HG03175 (cell line): ENCODE measurements at regions not wholly inside any gene's neighbourhood (a gene's known extent, or its start where the extent isn't known, plus 50 kb on each side); places are given as distances from the start of the nearest gene placed in this dataset.
"Not testable (repeated sequence)": the region's sequence is repeated elsewhere in the genome, so short reads cannot be mapped to it uniquely, and the experiment has no call there.

Source experiments
- ATAC-seq: cut with Tn5 transposase; IDR thresholded peaks from one replicate; pipeline ENCODE4 v1.9.1; 2021; ENCODE audit warnings: mild to moderate bottlenecking, moderate library complexity; ENCODE audit not compliant: unreplicated experiment

DNA sequence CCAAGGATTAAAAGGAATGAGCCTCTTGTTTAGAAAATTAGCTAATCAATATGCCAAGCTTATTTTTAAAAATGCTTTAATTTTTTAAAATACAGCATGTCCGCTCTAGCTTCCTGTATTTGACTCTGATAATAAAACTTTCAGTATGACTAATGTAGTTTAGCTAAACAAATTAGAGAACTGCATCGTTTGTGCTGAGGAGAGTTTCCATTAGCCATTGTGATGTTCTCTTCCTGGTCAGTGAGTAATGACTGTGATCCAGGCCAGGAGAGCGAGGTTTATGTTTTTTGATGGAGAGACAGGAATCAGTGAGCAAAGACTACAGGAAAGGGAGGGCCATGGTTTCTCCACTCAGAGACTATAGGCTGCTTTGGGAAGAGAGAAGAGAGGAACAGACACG, 237.2 kb upstream of the ETAA1 start:
- ATAC-seq = no peak

DNA sequence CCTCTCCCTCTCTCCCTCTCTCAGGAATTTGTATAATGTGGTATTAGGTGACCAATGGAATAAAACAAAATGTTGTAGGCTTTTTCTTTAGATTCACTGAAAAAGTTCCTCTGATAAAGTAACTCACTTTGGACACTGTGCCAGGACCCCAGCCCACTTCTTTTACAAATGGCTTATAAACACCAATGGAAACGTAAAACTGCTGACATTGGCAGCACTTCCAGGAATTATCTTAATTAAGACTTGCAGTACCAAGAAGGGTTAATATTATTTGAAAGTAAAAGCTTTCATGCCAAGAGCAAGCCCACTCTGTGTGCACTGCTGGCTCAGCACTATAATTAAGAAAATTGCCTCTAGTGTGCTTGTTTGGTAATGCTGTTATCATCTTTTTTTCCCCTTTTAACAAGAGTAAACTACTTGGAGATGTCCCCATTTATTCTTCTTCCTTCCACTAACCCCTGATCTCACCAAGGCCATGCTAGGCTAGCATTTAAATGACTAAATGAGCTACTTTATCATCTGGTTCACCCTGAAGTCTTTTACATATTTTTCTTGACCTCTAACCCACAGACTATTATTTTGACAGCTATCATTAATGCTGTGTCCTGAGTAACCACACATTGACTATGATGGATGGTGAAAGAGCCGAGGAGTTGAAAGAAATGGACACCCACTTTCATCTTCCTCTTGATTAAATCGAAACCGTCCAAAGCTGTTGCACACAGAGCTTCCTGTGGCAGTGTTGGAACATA, 232.2 kb upstream of the ETAA1 start:
- ATAC-seq = no peak

DNA sequence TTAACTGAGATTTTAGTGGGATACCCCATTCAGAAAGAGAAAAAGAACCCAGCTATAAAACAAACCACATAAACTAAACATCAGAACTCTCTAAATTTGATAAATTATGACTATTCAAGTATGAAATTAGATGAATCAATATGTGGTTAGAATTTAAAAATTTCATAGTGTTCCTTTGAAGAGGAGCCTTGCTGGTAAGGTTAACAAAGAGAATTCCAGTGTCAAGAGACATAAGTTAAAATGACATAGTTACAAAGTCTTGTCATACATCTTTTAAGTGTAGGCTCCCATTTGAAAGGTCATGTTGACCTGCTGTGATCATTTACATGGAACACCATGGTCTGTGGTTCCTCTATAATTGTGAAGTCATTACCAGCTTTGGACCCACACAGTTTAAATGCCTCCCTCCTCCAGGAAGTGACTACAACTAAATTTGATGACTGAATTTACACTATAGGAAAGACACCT, 231.6 kb upstream of the ETAA1 start:
- ATAC-seq = no peak

DNA sequence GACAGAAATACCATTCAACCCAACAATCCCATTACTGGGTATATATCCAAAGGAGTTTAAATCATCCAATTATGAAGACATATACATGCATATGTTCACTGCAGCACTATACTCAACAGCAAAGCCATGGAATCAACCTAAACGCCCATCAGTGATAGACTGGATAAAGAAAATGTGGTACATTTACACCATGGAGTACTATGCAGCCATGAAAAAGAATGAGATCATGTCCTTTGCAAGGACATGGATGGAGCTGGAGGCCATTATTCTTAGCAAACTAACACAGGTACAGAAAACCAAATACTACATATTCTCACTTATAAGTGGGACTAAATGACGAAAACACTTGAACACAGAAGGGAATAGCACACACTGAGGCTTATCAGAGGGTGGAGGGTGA, 230.6 kb upstream of the ETAA1 start:
- not testable (repeated sequence) for ATAC-seq

DNA sequence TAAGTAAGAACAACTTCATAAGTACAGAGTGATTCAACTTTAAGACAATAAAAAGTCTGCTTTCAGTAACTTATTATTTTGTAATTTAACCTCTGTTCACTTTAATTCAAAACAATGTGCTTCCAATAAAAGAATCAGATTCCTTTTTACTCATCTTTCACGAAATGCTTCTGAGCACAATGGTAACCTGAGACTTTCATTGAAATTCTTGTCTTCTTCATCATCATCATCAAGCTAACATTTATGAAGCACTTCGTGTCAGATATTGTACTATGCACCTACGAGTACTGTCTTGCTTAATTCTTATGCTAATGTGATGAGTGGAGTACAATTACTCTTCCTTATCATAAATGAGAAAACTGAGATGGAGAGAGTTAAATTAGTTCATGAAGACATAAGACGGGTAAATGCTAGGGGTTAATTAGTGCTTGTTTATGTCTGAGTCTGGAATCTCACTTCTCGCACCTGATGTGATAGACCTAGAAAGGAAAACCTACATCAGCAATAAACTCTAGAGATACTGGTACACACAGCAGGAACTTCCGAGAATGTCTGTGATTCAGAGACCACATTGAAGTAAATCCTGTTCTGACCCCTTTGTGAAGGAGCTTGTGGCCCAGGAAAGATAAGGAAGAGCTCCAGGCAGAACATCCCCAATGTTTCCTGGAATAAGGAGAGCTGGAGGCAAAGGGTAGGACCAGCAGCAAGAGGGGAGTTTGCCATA, 227.6 kb upstream of the ETAA1 start:
- ATAC-seq = no peak

DNA sequence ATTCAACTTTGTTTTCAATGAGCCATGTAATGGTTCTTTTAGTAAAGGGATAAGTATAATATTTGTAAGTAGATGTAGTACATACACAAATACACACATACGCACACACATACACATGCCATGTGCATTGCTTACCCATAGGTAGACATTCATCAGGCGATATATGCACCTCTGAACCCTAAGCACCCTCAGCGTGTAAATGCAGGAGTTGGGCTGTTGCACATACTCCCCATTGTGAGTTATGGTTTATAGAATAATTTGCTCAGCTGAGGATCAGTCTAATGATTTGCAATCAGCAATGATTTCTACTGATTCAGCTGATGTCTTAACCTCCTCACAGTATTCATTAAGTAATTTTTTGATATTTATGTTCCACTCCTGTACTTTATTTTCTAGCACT, 217.6 kb upstream of the ETAA1 start:
- ATAC-seq = no peak

DNA sequence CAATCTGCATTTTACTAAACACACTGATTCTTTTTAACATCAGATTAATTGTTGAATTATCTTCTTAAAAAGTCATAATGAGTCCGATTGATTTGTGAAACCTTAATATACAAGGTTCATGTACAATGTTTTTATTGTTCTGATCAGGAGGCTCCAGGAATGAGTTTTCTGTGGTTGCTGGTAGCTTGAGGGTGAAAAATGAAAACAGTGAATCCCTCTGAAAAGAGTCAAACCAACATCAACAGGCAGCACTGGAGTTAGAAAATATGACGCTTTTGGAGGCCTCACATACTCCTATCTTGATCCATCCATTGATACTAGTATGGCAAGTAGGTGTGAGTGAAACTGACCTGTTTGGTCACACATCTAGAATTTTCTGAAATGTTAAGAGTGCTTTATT, 216.3 kb upstream of the ETAA1 start:
- ATAC-seq = no peak

DNA sequence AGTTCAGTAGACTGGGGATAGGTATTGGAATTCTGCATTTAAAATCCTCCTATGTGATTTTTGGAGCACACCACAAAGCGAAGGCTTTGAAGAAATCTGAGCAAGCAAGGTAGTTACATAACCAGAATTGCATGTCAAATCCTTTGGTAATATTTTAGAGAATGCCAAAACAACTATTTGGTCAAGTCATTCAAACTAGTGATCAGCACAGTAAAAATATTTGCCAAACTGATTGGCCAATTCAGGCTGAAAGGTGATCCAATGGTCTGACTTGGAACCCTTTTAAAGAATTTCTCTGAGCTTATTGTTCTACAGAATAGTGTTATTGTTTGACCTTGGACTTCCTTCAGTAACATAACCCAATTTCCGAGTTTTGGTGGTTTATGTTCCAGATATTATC, 214.2 kb upstream of the ETAA1 start:
- no peak for ATAC-seq

DNA sequence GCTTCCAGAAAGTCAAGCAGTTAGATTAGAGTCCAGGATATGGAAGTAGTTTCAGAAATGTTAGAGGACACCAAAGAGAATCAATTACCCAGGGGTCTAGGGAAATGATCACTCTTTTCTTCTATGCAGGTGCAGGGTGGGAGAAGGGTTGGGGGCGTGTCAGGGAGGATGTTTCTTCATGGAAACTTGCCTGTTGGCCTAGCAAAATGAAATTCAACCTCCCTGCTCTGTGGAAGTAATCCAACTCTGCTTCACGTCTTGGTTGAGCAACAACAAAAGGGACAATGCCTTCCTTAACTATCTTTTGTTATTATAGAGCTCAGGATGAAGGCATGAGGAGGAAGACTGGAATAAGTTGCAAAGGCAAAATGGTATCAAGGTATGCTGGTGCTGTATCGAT, 210.8 kb upstream of the ETAA1 start:
- ATAC-seq = no peak

DNA sequence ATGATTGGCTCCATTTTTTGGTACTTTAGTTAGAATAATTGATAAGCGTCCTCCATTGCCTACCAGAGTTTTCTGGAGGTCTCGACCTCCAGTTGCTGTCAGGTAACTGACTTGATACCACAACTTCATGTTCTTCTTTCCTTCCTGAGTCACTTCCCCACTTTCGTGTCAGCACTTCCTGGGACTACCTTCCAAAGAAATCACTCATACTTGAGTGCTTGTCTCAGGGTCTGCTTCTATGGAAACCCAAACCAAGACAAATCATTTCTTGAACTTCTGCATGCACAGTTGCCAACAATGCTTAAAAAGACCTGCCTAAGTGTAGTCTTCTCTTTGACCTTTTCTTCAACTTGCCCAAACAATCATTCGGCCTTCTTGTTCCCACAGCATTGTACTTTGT, 210.3 kb upstream of the ETAA1 start:
- ATAC-seq = no peak

DNA sequence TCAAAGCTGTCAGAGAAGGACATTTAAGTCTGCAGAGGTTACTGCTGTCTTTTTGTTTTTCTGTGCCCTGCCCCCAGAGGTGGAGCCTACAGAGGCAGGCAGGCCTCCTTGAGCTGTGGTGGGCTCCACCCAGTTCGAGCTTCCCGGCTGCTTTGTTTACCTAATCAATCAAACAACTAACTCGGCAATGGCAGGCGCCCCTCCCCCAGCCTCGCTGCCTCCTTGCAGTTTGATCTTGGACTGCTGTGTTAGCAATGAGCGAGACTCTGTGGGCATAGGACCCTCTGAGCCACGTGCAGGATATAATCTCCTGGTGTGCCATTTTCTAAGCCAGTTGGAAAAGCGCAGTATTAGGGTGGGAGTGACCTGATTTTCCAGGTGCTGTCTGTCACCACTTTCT, 201.8 kb upstream of the ETAA1 start:
- not testable (repeated sequence) for ATAC-seq

DNA sequence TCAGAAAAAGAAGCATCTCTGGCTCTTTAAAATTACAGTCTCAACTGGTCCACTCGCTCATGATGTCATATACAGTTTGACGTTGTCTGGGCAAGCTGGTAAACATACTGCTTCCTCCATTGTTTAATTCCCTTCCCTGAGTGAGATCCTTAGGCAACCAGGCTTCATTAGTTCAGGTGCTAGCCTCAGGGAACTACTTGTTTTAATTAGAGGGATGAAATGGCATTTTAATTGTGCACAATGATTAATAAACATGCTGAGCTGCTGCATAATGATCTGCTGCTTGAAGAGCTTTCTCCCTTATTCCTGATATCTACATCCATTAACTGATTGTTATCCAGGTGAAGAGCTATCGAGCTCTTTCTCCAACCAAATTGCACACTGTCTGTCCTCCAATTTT, 195.6 kb upstream of the ETAA1 start:
- no peak for ATAC-seq

DNA sequence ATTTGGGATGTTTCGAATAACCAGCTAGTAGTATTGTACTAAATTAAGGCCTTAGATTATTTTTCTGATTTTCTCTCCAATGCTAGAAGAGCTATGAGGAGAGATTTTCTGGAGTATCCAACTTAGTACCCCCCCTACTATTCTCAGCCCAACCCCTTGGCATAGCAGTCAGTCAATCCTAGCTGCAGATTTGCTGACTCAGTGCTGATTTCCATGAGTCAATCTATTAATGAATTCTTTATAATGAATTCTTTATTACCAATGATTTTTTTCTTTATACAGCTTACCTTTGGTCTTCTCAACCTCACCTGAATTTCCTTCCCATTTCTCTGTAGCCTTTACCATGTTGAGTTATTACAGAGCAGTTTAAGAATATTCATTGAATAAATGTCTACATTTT, 192.8 kb upstream of the ETAA1 start:
- no peak for ATAC-seq

DNA sequence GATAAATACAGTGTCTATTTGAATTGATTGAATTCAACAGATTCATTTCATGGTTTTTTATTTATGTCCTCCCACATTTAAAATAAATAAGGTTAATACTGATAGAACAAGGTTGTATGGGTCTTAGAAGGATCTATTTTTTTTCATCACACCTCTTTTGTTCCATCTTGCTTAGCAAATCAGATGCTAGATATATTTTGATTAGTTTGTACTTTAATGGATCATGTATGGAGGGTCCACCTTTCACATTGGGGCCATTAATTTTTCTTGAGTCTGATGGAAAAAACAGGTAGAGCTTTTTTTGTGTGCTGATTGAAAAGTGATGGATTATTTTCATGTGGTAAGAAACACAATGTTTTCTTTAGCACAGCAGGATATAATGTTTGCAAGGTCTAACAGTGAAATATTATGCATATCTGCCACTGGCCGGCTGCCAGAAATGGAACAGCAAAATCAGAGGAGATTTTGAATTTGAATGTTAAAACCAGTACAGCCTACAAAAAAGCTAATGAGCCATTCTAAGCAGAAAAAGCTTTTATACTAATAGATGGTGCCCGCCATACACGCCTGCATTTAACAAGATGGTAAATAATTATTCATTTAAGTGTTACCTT, 188.1 kb upstream of the ETAA1 start:
- no peak for ATAC-seq

DNA sequence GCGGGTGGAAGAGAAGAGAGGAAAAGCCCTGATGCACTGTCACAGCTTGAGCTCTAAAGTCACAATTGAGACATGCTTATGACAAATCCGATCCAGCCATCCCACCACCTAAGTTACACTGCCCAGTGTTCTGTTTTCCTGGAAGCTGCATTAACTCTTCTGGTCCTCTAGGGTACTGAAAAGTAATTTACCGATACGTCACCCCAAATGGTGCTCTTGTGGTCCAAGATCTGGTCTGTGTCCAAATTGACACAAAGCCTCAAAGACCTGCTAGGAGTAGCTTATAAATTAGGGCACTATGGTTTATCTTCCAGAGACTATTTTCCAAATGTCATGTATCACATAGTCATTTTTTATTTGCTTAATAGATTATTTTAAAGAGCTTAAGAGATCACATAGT, 186.7 kb upstream of the ETAA1 start:
- no peak for ATAC-seq

DNA sequence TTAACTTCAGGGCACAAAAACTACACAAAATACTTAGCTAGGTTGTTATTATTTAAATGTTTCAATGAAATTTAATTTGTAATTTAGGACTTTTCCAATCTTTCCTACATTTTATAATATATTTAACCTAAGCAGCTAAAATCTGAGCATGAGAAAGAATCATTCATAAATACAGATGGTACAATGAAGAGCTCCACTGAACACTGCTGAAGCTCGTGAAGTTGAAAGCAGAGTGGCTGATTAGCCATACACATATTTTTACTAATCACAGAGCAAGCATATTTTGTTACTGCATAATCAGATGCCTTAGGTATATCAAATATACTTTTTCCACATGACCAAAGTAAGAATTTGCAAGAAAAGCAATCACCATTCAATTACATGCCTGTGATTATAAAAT, 184.9 kb upstream of the ETAA1 start:
- ATAC-seq = no peak

DNA sequence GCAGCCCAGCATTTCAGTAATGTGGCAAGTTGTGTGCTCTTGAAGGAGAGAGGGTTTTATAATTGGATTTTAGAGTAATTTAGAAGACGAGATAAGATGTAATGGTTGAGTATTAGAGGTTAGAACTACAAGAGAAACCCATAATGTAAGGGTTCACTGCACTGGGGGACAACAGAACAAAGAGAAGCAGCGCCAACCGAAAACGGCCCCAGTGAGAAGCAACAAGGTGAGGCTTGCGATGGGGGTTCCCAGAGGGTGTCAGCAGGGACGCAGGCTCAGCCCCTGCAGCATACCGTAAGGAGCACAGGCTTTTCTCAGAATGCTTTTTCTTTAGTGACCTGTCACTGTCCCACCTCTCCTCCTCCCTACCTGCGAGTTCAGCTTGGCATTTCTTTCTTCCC, 183.9 kb upstream of the ETAA1 start:
- no peak for ATAC-seq

DNA sequence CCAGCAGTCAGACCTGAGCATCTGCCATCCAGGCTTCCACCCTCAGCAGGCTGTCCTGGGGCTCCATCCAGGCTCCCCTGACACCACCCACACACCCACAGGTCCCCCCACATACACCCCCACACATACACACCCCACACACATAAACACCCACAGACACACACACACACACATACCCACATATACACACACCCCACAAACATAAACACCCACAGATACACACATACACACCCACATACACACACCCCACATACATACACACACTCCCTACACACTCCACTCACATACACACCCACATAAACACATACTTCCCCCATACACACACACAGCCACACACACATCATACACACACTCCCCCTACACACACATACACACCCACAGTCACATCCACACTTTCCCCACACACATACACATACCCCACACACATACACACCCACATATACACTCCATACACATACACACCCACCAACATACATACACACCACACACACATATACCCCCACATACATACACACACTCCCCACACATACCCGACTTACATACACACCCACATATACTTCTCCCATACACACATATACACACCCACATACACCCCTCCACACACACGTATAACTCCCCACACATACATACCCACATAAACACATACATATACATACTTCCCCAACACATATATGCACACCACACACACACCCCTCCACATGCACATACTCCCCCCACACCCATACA, 183.3 kb upstream of the ETAA1 start:
- ATAC-seq = no peak

DNA sequence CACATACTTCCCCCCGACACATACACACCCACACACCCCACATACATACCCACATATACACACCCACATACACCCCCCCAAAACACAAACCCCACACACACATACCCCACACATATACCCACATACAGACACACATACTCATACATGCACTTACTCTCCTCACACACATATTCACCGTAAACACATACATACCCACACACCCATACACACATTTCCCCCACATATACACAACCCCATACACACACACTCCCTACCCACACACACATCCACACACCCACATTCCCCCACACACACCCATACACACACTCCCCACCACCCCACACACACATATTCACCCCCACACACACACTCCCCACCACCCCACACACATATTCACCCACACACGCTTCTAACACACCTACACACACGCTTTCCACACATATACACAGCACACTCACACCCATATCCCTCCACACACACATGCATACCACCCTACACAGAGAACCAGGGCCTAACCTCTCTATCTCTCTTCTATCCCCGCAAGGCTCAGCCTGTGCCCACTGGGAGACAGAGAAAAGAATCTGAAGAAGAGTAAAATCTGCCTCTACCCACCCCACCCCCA, 182.4 kb upstream of the ETAA1 start:
- no peak for ATAC-seq

DNA sequence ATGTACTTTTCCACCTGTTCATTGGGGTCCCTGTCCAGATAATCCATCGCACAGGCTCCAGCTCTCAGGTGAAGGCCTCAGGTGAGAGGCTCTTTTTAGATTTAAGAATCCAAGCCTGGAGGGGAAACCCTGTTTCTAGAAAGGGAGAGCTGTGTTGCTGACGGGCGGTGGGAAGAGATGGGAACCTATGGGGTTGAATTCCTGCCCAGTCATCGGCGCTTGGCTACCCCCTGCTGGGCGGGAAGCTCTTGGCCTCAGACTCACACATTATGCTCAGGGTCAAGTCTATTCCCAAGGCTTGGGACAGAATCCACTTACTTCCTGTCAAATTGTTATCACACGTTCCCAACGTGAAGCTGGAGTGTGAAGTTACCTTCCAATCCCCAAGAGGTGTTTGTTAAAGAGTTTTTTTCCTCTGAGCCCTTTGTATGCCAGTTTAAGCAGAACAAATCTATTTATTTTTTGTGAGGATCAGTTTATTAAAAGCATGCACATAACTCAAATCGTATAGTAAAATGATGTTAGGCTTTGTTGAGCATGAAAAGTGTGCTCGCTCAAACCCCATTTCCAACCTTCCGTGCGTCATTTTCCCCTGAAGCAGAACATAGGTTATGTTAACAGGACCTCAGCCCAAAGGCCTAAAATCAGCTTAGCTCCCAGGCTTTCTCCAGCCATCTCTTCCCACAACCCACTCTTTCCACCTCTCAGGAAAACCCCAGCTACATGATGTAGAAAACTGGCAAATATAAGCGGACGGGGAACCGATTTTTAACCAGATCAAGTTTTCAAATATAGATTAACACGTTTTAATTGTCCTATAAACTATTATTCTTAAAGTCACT, 181.7 kb upstream of the ETAA1 start:
- no peak for ATAC-seq
